ENCODE measurements at regions not wholly inside any gene's neighbourhood (a gene's known extent, or its start where the extent isn't known, plus 50 kb on each side); places are given as distances from the start of the nearest gene placed in this dataset.
"Not testable (repeated sequence)": the region's sequence is repeated elsewhere in the genome, so short reads cannot be mapped to it uniquely, and the experiment has no call there.

- DNase-seq = peak in 2 of 3 donors; percentile 5 to 6
These were observed 130.4 kb upstream of the CRBN start for GRCh38 chr3:3309887-3310286.

GRCh38 chr3:3308809-3309208, 129.3 kb upstream of the CRBN start:
- DNase-seq = no peak

GRCh38 chr3:3307491-3307890, 128.0 kb upstream of the CRBN start:
- DNase-seq = no peak

- no peak for DNase-seq
These were observed 126.3 kb upstream of the CRBN start for GRCh38 chr3:3305841-3306240.

GRCh38 chr3:3305084-3305483, 125.6 kb upstream of the CRBN start:
- DNase-seq = peak; percentile 7 to 43 (median 35)

GRCh38 chr3:3303636-3304035, 124.1 kb upstream of the CRBN start:
- no peak for DNase-seq

- DNase-seq = no peak
These were observed 123.5 kb upstream of the CRBN start for GRCh38 chr3:3302964-3303363.

GRCh38 chr3:3301476-3301875, 122.0 kb upstream of the CRBN start:
- DNase-seq = no peak

- DNase-seq = no peak
These were observed 117.5 kb upstream of the CRBN start for GRCh38 chr3:3296979-3297381.

- DNase-seq = no peak
These were observed 116.1 kb upstream of the CRBN start for GRCh38 chr3:3295586-3295985.

GRCh38 chr3:3291756-3292283, 112.3 kb upstream of the CRBN start:
- DNase-seq = not testable (repeated sequence)

GRCh38 chr3:3288255-3288654, 108.8 kb upstream of the CRBN start:
- no peak for DNase-seq

- DNase-seq = no peak
These were observed 106.5 kb upstream of the CRBN start for GRCh38 chr3:3286014-3286413.

GRCh38 chr3:3281024-3281423, 101.5 kb upstream of the CRBN start:
- DNase-seq = no peak

- peak; percentile 12 to 50 (median 34) for DNase-seq
These were observed 100.9 kb upstream of the CRBN start for GRCh38 chr3:3280396-3280795.

- DNase-seq = no peak
These were observed 98.6 kb upstream of the CRBN start for GRCh38 chr3:3278073-3278472.

- DNase-seq = no peak
These were observed 97.1 kb upstream of the CRBN start for GRCh38 chr3:3276630-3277029.

- DNase-seq = no peak
These were observed 85.3 kb upstream of the CRBN start for GRCh38 chr3:3264796-3265195.

- peak; percentile 69 to 83 (median 71) for DNase-seq
These were observed 81.4 kb upstream of the CRBN start for GRCh38 chr3:3260870-3261269.

- no peak for DNase-seq
These were observed 79.7 kb upstream of the CRBN start for GRCh38 chr3:3259181-3259580.

GRCh38 chr3:3258281-3258680, 78.8 kb upstream of the CRBN start:
- DNase-seq = no peak

GRCh38 chr3:3241596-3241995, 62.1 kb upstream of the CRBN start:
- no peak for DNase-seq

- no peak for DNase-seq
These were observed 61.5 kb upstream of the CRBN start for GRCh38 chr3:3240986-3241385.

- DNase-seq = no peak
These were observed 58.5 kb upstream of the CRBN start for GRCh38 chr3:3237979-3238378.

- DNase-seq = no peak
These were observed 52.8 kb upstream of the CRBN start for GRCh38 chr3:3232251-3232650.

Measured in suppressor macrophage treated with lipopolysaccharide for 1 hour (primary cell).